GM23338 (cell line): ENCODE measurements at regions not wholly inside any gene's neighbourhood (a gene's known extent, or its start where the extent isn't known, plus 50 kb on each side); places are given as distances from the start of the nearest gene placed in this dataset.

Experiments used
- ATAC-seq: fragments of 200-7000 bp; cut with Tn5 transposase; 3 replicates; pipeline ENCODE4 v1.9.1; 2020
- DNase-seq: peaks from one replicate; pipeline ENCODE4 v3.0.0-alpha.2; 2015; ENCODE audit warnings: low spot score
- H2AFZ ChIP-seq: fragments of 200-600 bp; sonication (generic); 2 replicates; pipeline ENCODE4 v1.8.0; 2016; ENCODE audit warnings: antibody characterized with exemption, mild to moderate bottlenecking, moderate library complexity
- H3F3A ChIP-seq: fragments of 200-600 bp; sonication (generic); replicated peaks from 2 replicates; pipeline ENCODE4 v1.8.0; 2017; ENCODE audit warnings: antibody characterized with exemption, mixed run types, low read depth
- H3K27ac ChIP-seq: fragments of 200-600 bp; sonication (generic); 2 replicates; pipeline ENCODE4 v1.6.1; 2016; ENCODE audit warnings: low read depth
- H3K27me3 ChIP-seq: fragments of 200-600 bp; sonication (generic); 2 replicates; pipeline ENCODE4 v1.8.0; 2016; ENCODE audit warnings: mild to moderate bottlenecking, mixed run types, moderate library complexity; ENCODE audit not compliant: insufficient read depth
- H3K36me3 ChIP-seq: fragments of 200-600 bp; sonication (generic); 2 replicates; pipeline ENCODE4 v1.8.0; 2016; ENCODE audit warnings: mild to moderate bottlenecking; ENCODE audit not compliant: insufficient read depth
- H3K4me1 ChIP-seq: fragments of 200-600 bp; sonication (generic); 2 replicates; pipeline ENCODE4 v1.8.0; 2016; ENCODE audit warnings: mild to moderate bottlenecking, moderate library complexity; ENCODE audit not compliant: insufficient read depth
- H3K4me2 ChIP-seq: fragments of 200-600 bp; sonication (generic); 2 replicates; pipeline ENCODE4 v1.7.1; 2017; ENCODE audit warnings: mixed run types
- H3K4me3 ChIP-seq: fragments of 200-600 bp; sonication (generic); 2 replicates; pipeline ENCODE4 v1.6.1; 2016; ENCODE audit warnings: mixed run types
- H3K79me2 ChIP-seq: fragments of 200-600 bp; sonication (generic); replicated peaks from 2 replicates; pipeline ENCODE4 v1.8.0; 2017; ENCODE audit warnings: mild to moderate bottlenecking; ENCODE audit not compliant: insufficient read depth
- H3K9me2 ChIP-seq: fragments of 200-600 bp; sonication (generic); 2 replicates; pipeline ENCODE4 v1.8.0; 2017; ENCODE audit not compliant: insufficient read depth
- H4K20me1 ChIP-seq: fragments of 200-600 bp; sonication (generic); replicated peaks from 2 replicates; pipeline ENCODE4 v1.8.0; 2017; ENCODE audit warnings: mild to moderate bottlenecking; ENCODE audit not compliant: insufficient read depth
- H3K27ac Mint-ChIP-seq: 2 replicates; pipeline ENCODE4 v1.8.0; 2020; ENCODE audit warnings: inconsistent platforms, mild to moderate bottlenecking, moderate library complexity, mixed read lengths
- H3K27me3 Mint-ChIP-seq: 3 replicates; pipeline ENCODE4 v1.8.0; 2022; ENCODE audit warnings: low read depth, mild to moderate bottlenecking, moderate library complexity, mixed read lengths, inconsistent platforms; ENCODE audit not compliant: insufficient read depth, poor library complexity
- H3K36me3 Mint-ChIP-seq: 3 replicates; pipeline ENCODE4 v1.8.0; 2021; ENCODE audit warnings: low read depth, mild to moderate bottlenecking, inconsistent platforms, moderate library complexity, mixed read lengths
- H3K4me1 Mint-ChIP-seq: 3 replicates; pipeline ENCODE4 v1.8.0; 2020; ENCODE audit warnings: mild to moderate bottlenecking, inconsistent platforms, mixed read lengths
- H3K4me3 Mint-ChIP-seq: 3 replicates; pipeline ENCODE4 v1.8.0; 2021; ENCODE audit warnings: moderate library complexity, mild to moderate bottlenecking, inconsistent platforms, mixed read lengths
- H3K9me3 Mint-ChIP-seq: 3 replicates; pipeline ENCODE4 v1.8.0; 2020; ENCODE audit warnings: moderate library complexity, mild to moderate bottlenecking, inconsistent platforms, mixed read lengths
- CREB1 ChIP-seq: fragments of 250-450 bp; sonication (Bioruptor Pico); IDR thresholded peaks from 2 replicates; pipeline ENCODE4 v1.5.0; 2020; ENCODE audit warnings: low read depth, mild to moderate bottlenecking, moderate library complexity
- ETS1 ChIP-seq: IDR thresholded peaks from 2 replicates; pipeline ENCODE4 v1.6.1; 2016; ENCODE audit warnings: antibody characterized with exemption
- EZH2 ChIP-seq: fragments of 200-600 bp; sonication (generic); IDR thresholded peaks from one replicate; pipeline ENCODE4 v1.8.0; 2017; ENCODE audit warnings: antibody characterized with exemption, mild to moderate bottlenecking, low read depth; ENCODE audit not compliant: unreplicated experiment
- EZH2phosphoT487 ChIP-seq: fragments of 200-600 bp; sonication (generic); IDR thresholded peaks from one replicate; pipeline ENCODE4 v1.8.1; 2018; ENCODE audit warnings: antibody characterized with exemption; ENCODE audit not compliant: unreplicated experiment
- JUNB ChIP-seq: IDR thresholded peaks from one replicate; pipeline ENCODE4 v1.6.1; 2016; ENCODE audit warnings: antibody characterized with exemption; ENCODE audit not compliant: unreplicated experiment
- NANOG ChIP-seq: IDR thresholded peaks from 2 replicates; pipeline ENCODE4 v1.6.1; 2016; ENCODE audit warnings: antibody characterized with exemption, borderline replicate concordance
- POLR2AphosphoS5 ChIP-seq: IDR thresholded peaks from 2 replicates; pipeline ENCODE4 v1.6.1; 2016; ENCODE audit warnings: antibody characterized with exemption, low read depth
- REST ChIP-seq: IDR thresholded peaks from one replicate; pipeline ENCODE4 v1.6.1; 2018; ENCODE audit warnings: antibody characterized with exemption; ENCODE audit not compliant: unreplicated experiment
- STAT1 ChIP-seq: IDR thresholded peaks from one replicate; pipeline ENCODE4 v1.6.1; 2016; ENCODE audit warnings: antibody characterized with exemption; ENCODE audit not compliant: unreplicated experiment
- ZNF114 ChIP-seq: fragments of 250-450 bp; sonication (Bioruptor Pico); IDR thresholded peaks from 2 replicates; pipeline ENCODE4 v1.5.0; 2020; ENCODE audit warnings: mild to moderate bottlenecking, moderate library complexity
- ZNF331 ChIP-seq: fragments of 250-450 bp; sonication (Bioruptor Pico); IDR thresholded peaks from 2 replicates; pipeline ENCODE4 v1.5.0; 2020; ENCODE audit warnings: low read depth, mild to moderate bottlenecking, moderate library complexity
- ZNF462 ChIP-seq: fragments of 250-450 bp; sonication (Bioruptor Pico); IDR thresholded peaks from 2 replicates; pipeline ENCODE4 v1.5.0; 2020; ENCODE audit warnings: mild to moderate bottlenecking, moderate library complexity

- TF ChIP-seq CREB1 (CRISPR knock-in tag) (no peak), JUNB (no peak), POLR2AphosphoS5 (no peak), ETS1 (no peak)
Observed at GRCh38 chr5:152990217-152990616, 500.3 kb upstream of the GRIA1 start (continued).

- Histone ChIP-seq H3K79me2 (no peaks in the 10 kb centered on the region), H3K36me3 (no peaks in the 10 kb centered on the region), H3K27me3 (no peaks in the 10 kb centered on the region), H2AFZ (no peak overlapping the region), H3K27ac (no peak overlapping the region), H3K4me3 (no peak overlapping the region), H3F3A (no peaks in the 10 kb centered on the region), H3K9me2 (peaks cover 14% of the 10 kb centered on the region), H3K4me2 (no peak overlapping the region), H4K20me1 (no peaks in the 10 kb centered on the region), H3K4me1 (peaks cover 17% of the 10 kb centered on the region)
- Mint-ChIP-seq H3K4me1 (peaks cover 13% of the 10 kb centered on the region), H3K27ac (no peak overlapping the region), H3K4me3 (no peak overlapping the region), H3K36me3 (no peaks in the 10 kb centered on the region), H3K27me3 (no peaks in the 10 kb centered on the region), H3K9me3 (no peaks in the 10 kb centered on the region)
- ATAC-seq, result no peak
- DNase-seq, result no peak
- TF ChIP-seq ZNF331 (no peak), ZNF462 (CRISPR knock-in tag) (no peak), NANOG (no peak), CREB1 (CRISPR knock-in tag) (no peak), STAT1 (no peak), JUNB (no peak), EZH2 (no peak), ETS1 (no peak), ZNF114 (no peak), REST (no peak), POLR2AphosphoS5 (no peak), EZH2phosphoT487 (no peak)
Observed at GRCh38 chr5:152990649-152991048, 499.8 kb upstream of the GRIA1 start.
